ENCODE measurements at regions not wholly inside any gene's neighbourhood (a gene's known extent, or its start where the extent isn't known, plus 50 kb on each side); places are given as distances from the start of the nearest gene placed in this dataset.

- no peak for TF ChIP-seq CTCF (IDR thresholded peaks at IDR 0.05; ENCODE audit: borderline replicate concordance, extremely low read depth, low read length, poor library complexity, severe bottlenecking)
- no peak for TF ChIP-seq EZH2 (IDR thresholded peaks at IDR 0.05; ENCODE audit: borderline replicate concordance, low read depth, low read length, severe bottlenecking)
Measured at GRCh38 chr11:122333467-122333866, 217.5 kb upstream of the BLID start.
